Gastrocnemius medialis (tissue), 4 donors: ENCODE measurements at regions not wholly inside any gene's neighbourhood (a gene's known extent, or its start where the extent isn't known, plus 50 kb on each side); places are given as distances from the start of the nearest gene placed in this dataset.

Source experiments
- ATAC-seq, 2 donors: fragments of 150-250 bp; one replicate each; pipeline ENCODE4 v1.9.1; 2016
- DNase-seq, 2 donors: peaks; one replicate each; pipeline ENCODE4 v3.0.0-alpha.2; 2019
- H3K27ac ChIP-seq, 4 donors: fragments of 200-600 bp; sonication (generic); 1 replicate in 1 of 4; 2 replicates in 3 of 4; pipeline ENCODE4 v1.5.1; 2016 to 2018; ENCODE audit warnings: mild to moderate bottlenecking in 2 of 4, moderate library complexity in 1 of 4
- H3K27me3 ChIP-seq, 3 donors: fragments of 200-600 bp; sonication (generic) in 2 of 3; 1 replicate in 1 of 3; 2 replicates in 2 of 3; pipeline versions ENCODE4 v1.5.1 to v1.6.0; 2016 to 2019; ENCODE audit warnings: mild to moderate bottlenecking in 1 of 3, moderate library complexity in 1 of 3
- H3K36me3 ChIP-seq, 2 donors: fragments of 200-600 bp; sonication (generic) in 1 of 2; one replicate each; pipeline ENCODE4 v1.5.1; 2017 to 2018
- H3K4me1 ChIP-seq, 2 donors: fragments of 200-600 bp; sonication (generic) in 1 of 2; one replicate each; pipeline ENCODE4 v1.5.1; 2016 to 2017; ENCODE audit warnings: mild to moderate bottlenecking in 2 of 2
- H3K4me3 ChIP-seq, 4 donors: fragments of 200-600 bp; sonication (generic) in 3 of 4; 1 replicate in 1 of 4; 2 replicates in 3 of 4; pipeline ENCODE4 v1.5.1; 2016 to 2019; ENCODE audit warnings: mild to moderate bottlenecking in 2 of 4
- H3K9me3 ChIP-seq, 3 donors: fragments of 200-600 bp; sonication (generic) in 2 of 3; 1 replicate in 1 of 3; 2 replicates in 2 of 3; pipeline ENCODE4 v1.5.1; 2016 to 2019
- POLR2A ChIP-seq, 2 donors: fragments of 450-650 bp; IDR thresholded peaks; one replicate each; pipeline ENCODE4 v1.6.1; 2017; ENCODE audit warnings: antibody characterized with exemption in 2 of 2, mild to moderate bottlenecking in 2 of 2, moderate library complexity in 2 of 2
- in situ Hi-C, 4 donors: fragments of 200-750 bp; cut with MboI; loops; one replicate each; pipeline versions ENCODE4 v1.15.0 to v1.8.0; 2017; ENCODE audit warnings: low sequenced_read_pairs in 4 of 4
- intact Hi-C: fragments of 100-400 bp; cut with DNase I; formaldehyde crosslinking; loops from one replicate; pipeline ENCODE4 v1.15.1; 2023; ENCODE audit warnings: low total_unique reads
- TF ChIP-seq, protein P1 (sequence below), 5 experiments: fragments of 450-650 bp in 3 of 5; fragments of 200-600 bp in 2 of 5; sonication (generic) in 2 of 5; IDR thresholded peaks in 4 of 5; conservative IDR thresholded peaks in 1 of 5; 1 replicate in 4 of 5; 2 replicates in 1 of 5; pipeline ENCODE4 v1.5.1; 2016 to 2019; ENCODE audit warnings: antibody characterized with exemption in 5 of 5, mild to moderate bottlenecking in 3 of 5, moderate library complexity in 3 of 5

DNA sequence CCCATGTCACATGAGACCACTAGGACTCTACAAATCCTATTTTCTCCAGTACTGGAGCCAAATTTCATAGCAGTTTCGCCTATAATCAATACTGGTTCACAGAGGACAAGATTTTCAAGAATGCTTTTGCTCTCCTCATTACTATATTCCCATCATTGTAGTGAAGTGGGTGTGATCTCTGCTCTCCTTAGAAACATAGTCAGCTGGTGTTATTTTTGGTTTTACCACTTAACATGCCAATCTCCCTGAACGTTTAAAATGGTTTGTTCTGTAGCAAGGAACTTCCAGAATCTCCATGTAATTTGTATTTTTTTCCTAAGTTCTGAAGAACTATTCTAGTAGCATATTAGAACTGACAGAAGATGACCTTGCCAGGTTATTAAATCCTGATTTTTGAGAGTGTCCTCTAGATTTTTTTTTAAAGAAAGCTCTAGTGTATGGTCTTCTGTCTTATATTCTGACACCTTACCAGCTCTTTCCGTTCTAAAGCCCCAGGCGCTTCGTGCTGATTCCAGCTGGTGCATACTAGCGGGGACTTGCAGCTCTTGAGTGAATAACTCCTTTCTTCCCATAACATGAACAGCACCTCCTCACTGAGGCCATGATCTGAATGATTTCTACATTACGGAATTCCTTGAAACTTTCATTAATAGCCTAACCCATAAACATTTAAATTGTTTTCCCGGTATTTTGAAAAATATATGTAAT lies 1372.9 kb downstream of the TECRL start:
- Histone ChIP-seq H3K27me3 (no peaks in the 10 kb centered on the region), H3K36me3 (no peaks in the 10 kb centered on the region), H3K4me3 (no peak overlapping the region), H3K27ac (no peak overlapping the region), H3K4me1 (no peaks in the 10 kb centered on the region), H3K9me3 (no peaks in the 10 kb centered on the region)
- no peak for TF ChIP-seq POLR2A (IDR thresholded peaks at IDR 0.05)
- TF ChIP-seq, protein P1, sequence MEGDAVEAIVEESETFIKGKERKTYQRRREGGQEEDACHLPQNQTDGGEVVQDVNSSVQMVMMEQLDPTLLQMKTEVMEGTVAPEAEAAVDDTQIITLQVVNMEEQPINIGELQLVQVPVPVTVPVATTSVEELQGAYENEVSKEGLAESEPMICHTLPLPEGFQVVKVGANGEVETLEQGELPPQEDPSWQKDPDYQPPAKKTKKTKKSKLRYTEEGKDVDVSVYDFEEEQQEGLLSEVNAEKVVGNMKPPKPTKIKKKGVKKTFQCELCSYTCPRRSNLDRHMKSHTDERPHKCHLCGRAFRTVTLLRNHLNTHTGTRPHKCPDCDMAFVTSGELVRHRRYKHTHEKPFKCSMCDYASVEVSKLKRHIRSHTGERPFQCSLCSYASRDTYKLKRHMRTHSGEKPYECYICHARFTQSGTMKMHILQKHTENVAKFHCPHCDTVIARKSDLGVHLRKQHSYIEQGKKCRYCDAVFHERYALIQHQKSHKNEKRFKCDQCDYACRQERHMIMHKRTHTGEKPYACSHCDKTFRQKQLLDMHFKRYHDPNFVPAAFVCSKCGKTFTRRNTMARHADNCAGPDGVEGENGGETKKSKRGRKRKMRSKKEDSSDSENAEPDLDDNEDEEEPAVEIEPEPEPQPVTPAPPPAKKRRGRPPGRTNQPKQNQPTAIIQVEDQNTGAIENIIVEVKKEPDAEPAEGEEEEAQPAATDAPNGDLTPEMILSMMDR (IDR thresholded peaks at IDR 0.05 in 4 of 5, conservative IDR thresholded peaks at IDR 0.05 in 1 of 5), result no peak
- ATAC-seq (no peak), DNase-seq (no peak)
- intact Hi-C loops, result no loop called here
- in situ Hi-C loops, result no loop called here

DNA sequence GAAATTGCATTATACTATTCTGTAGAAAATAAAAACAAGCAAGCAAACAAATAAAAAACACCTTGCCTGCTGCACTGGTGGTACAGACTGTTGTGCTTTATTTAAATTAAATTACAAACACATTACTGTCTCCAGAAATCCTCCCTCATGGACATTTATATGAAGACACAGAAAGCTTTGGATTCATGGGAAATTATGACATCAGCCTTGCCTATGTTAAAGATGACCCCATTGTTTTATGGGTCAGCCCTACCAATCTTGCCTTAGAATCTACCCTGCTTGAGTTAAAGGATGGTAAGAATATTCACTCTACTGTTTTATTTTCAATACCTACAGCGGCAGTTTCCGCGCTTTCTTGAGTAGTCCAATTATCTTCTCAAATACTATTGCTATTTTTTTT lies 1379.9 kb downstream of the TECRL start:
- no peaks in the 10 kb centered on the region for H3K27me3 ChIP-seq
- intact Hi-C loops (no loop called here), in situ Hi-C loops (no loop called here)
- TF ChIP-seq, protein P1 (IDR thresholded peaks at IDR 0.05 in 4 of 5, conservative IDR thresholded peaks at IDR 0.05 in 1 of 5), result no peak
- TF ChIP-seq POLR2A (IDR thresholded peaks at IDR 0.05), result no peak
- H3K4me3 ChIP-seq, result no peak overlapping the region
- no peaks in the 10 kb centered on the region for H3K36me3 ChIP-seq
- H3K9me3 ChIP-seq, result no peaks in the 10 kb centered on the region
- DNase-seq (no peak), ATAC-seq (no peak)
- H3K4me1 ChIP-seq, result no peaks in the 10 kb centered on the region
- H3K27ac ChIP-seq, result no peak overlapping the region

DNA sequence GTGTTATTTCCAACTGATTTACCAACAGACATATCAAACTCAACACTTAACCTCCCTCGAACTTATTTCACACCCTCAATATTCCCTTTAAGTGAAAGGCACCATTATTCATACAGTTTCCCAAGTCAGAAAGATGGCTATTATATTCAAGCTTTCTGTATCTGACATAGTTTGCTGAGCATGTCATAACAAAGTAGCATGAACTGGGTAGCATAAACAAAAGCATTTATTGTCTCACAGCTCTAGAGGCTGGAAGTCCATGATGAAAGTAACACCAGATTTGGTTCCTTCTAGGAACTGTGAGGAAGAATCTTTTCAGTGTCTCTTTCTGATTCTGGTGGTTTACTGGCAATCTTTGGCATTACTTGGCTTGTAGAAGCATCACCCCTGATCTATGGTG lies 1388.6 kb downstream of the TECRL start:
- DNase-seq (no peak), ATAC-seq (no peak)
- Histone ChIP-seq H3K36me3 (no peaks in the 10 kb centered on the region), H3K27me3 (no peaks in the 10 kb centered on the region), H3K9me3 (no peaks in the 10 kb centered on the region), H3K27ac (no peak overlapping the region), H3K4me1 (no peaks in the 10 kb centered on the region), H3K4me3 (no peak overlapping the region)
- TF ChIP-seq, protein P1 (IDR thresholded peaks at IDR 0.05 in 4 of 5, conservative IDR thresholded peaks at IDR 0.05 in 1 of 5), result no peak
- in situ Hi-C loops, result no loop called here
- intact Hi-C loops, result no loop called here

DNA sequence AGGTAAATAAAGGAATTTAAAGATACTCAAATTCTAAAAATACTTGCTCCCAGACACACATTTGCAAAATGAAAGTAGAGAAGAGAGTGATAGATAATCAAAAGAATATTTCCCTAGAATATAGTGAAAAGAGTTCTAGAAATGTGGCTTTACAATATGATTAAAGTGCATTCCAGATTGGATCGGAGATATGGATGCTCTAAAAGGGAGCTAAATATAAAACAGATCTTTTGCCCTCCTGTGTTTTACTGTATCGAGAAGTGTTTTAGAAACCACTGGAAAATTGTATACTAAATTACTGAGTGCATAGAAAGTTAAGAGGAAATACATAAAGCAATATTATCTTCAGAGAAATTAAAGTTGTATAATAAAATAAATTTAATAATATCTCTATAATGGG lies 1392.0 kb downstream of the TECRL start:
- intact Hi-C loops, result no loop called here
- Histone ChIP-seq H3K4me1 (no peaks in the 10 kb centered on the region), H3K27ac (no peak overlapping the region), H3K36me3 (no peaks in the 10 kb centered on the region), H3K9me3 (no peaks in the 10 kb centered on the region), H3K4me3 (no peak overlapping the region), H3K27me3 (no peaks in the 10 kb centered on the region)
- ATAC-seq (no peak), DNase-seq (no peak)
- TF ChIP-seq POLR2A (IDR thresholded peaks at IDR 0.05), result no peak
- TF ChIP-seq, protein P1 (IDR thresholded peaks at IDR 0.05 in 4 of 5, conservative IDR thresholded peaks at IDR 0.05 in 1 of 5), result no peak
- in situ Hi-C loops, result no loop called here

DNA sequence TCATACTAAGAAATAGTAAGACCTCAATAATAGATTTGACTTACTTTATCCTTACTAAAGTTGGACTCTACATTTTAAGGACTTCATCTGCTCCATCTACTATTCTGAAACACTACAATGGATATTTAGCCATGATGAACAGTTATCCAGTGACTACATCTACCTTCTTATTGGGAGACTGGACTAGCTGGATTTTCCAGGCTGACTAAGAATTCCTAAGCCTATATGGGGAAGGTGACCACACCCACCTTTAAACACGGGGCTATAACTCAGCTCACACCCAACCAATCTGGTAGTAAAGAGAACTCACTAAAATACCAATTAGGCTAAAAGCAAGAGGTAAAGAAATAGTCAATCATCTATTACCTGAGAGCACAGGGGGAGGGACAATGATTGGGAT lies 1438.4 kb downstream of the TECRL start:
- in situ Hi-C loops (no loop called here), intact Hi-C loops (no loop called here)
- H3K27me3 ChIP-seq, result no peaks in the 10 kb centered on the region
- no peak overlapping the region for H3K4me3 ChIP-seq
- no peaks in the 10 kb centered on the region for H3K36me3 ChIP-seq
- ATAC-seq (no peak), DNase-seq (no peak)
- no peaks in the 10 kb centered on the region for H3K9me3 ChIP-seq
- no peak overlapping the region for H3K27ac ChIP-seq
- H3K4me1 ChIP-seq, result no peaks in the 10 kb centered on the region
- TF ChIP-seq POLR2A (IDR thresholded peaks at IDR 0.05), result no peak
- TF ChIP-seq, protein P1 (IDR thresholded peaks at IDR 0.05 in 4 of 5, conservative IDR thresholded peaks at IDR 0.05 in 1 of 5), result no peak
